T1000 (cell line): ENCODE measurements at regions not wholly inside any gene's neighbourhood (a gene's known extent, or its start where the extent isn't known, plus 50 kb on each side); places are given as distances from the start of the nearest gene placed in this dataset.
"Not testable (repeated sequence)": the region's sequence is repeated elsewhere in the genome, so short reads cannot be mapped to it uniquely, and the experiment has no call there.

Source experiments
- DNase-seq: peaks from one replicate; lab custom pipeline; 2025; ENCODE audit warnings: mixed read lengths; lab: John Stamatoyannopoulos, UW

GRCh38 chr10:46803082-46803481 is 108.1 kb upstream of the PTPN20 start:
- DNase-seq = not testable (repeated sequence)

- not testable (repeated sequence) for DNase-seq
These were observed 101.0 kb upstream of the PTPN20 start for GRCh38 chr10:46810222-46810621.

GRCh38 chr10:46816126-46816525 is 95.1 kb upstream of the PTPN20 start:
- not testable (repeated sequence) for DNase-seq

- not testable (repeated sequence) for DNase-seq
These were observed 70.7 kb upstream of the PTPN20 start for GRCh38 chr10:46840393-46841050.

DNA sequence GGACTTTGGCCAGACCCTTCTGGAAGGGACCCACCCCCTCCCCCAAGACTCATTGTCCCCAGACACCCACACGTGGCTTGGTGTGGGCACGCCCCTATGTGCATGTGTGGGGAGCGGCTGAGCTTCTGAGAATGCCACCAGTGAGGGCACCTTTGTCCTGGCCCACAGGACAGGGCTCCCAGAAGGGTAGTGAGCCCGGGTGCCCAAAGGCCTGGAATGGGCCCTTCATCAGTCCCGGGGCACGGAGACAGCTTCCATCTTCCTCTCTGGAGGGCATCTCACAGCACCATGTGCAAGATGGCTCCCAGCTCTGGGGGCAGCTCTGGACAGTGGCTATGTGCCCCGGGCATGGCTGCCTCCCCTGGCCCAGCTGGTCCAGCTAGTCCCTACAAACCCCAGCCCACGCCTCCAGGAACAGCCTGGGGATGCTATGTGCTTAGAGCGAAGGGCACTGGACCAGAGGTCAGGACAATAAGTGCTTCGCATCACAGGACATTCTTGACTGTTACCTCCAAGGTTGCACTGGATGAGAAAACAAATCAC is 70.1 kb upstream of the PTPN20 start:
- not testable (repeated sequence) for DNase-seq

DNA sequence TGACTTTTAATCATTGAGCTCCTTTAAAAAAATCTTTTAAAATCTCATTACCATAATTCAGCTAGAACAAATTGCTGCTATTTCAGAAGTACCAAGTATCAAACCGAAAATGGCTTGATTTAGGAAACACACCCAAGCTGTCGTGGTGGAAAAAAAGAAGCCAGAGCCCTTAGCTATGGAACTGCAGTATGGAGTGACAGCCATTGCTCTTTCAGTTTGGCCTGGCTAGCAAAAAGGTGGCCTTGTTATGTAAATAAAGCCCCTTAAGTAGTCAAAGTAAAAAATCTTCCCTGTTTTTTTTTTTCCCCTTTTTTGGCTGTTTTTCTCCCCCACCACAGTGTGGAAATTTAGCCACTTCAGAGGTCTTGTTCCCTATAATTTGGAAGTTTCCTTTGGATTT is 66.0 kb upstream of the PTPN20 start:
- not testable (repeated sequence) for DNase-seq

DNA sequence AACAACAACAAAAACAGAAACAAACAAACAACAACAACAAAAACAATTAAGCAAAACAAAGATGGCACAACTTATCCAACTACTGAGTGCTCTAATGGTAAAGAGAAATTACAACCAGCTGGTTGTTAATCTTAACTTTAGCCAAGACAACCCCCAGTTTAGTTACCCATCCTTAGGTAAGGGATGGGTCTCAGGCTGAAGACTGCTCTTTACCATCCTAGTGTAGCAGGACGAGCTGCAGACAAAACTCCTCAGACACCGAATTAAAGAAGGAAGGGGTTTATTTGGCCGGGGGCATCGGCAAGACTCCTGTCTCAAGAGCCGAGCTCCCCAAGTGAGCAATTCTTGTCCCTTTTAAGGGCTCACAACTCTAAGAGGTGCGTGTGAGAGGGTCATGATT is 65.6 kb upstream of the PTPN20 start:
- not testable (repeated sequence) for DNase-seq

- DNase-seq = not testable (repeated sequence)
These were observed 50.5 kb upstream of the PTPN20 start for GRCh38 chr10:46860753-46861152.
